WTC11 (cell line): ENCODE measurements at regions not wholly inside any gene's neighbourhood (a gene's known extent, or its start where the extent isn't known, plus 50 kb on each side); places are given as distances from the start of the nearest gene placed in this dataset.

Experiments used
- ATAC-seq: fragments of 200-7000 bp; cut with Tn5 transposase; 2 replicates; pipeline ENCODE4 v1.10.0; 2021; ENCODE audit warnings: mild to moderate bottlenecking, moderate library complexity
- CTCF ChIA-PET: fragments of 300-600 bp; sonication (Branson Sonifier 250); formaldehyde crosslinking; loops from one replicate; lab custom pipeline; 2021; ENCODE audit warnings: antibody characterized with exemption; lab: Charles Lee
- POLR2A ChIA-PET: fragments of 350-600 bp; sonication (Branson Sonifier 250); formaldehyde crosslinking; loops from one replicate; lab custom pipeline; 2021; ENCODE audit warnings: antibody characterized with exemption; lab: Charles Lee
- DNase-seq: peaks from one replicate; pipeline ENCODE4 v3.0.0; 2021; ENCODE audit warnings: low spot score
- H3K27ac Mint-ChIP-seq: 2 replicates; pipeline ENCODE4 v1.8.0; 2021; ENCODE audit warnings: mixed read lengths
- H3K27me3 Mint-ChIP-seq: 2 replicates; pipeline ENCODE4 v1.8.0; 2021; ENCODE audit warnings: low read depth, mild to moderate bottlenecking, moderate library complexity, mixed read lengths
- H3K36me3 Mint-ChIP-seq: 2 replicates; pipeline ENCODE4 v1.8.0; 2021; ENCODE audit warnings: mixed read lengths
- H3K4me1 Mint-ChIP-seq: 2 replicates; pipeline ENCODE4 v1.8.0; 2022; ENCODE audit warnings: mixed read lengths
- H3K4me3 Mint-ChIP-seq: 2 replicates; pipeline ENCODE4 v1.8.0; 2021; ENCODE audit warnings: mild to moderate bottlenecking, moderate library complexity, mixed read lengths
- H3K9me3 Mint-ChIP-seq: 2 replicates; pipeline ENCODE4 v1.8.0; 2021; ENCODE audit warnings: mixed read lengths
- ATF6 ChIP-seq: sonication (generic); formaldehyde crosslinking; IDR thresholded peaks from 2 replicates; pipeline ENCODE4 v1.8.1; 2023; ENCODE audit warnings: mild to moderate bottlenecking, missing genetic modification reagents
- CBFB ChIP-seq: sonication (generic); formaldehyde crosslinking; IDR thresholded peaks from 2 replicates; pipeline ENCODE4 v1.8.1; 2022; ENCODE audit warnings: mild to moderate bottlenecking, low read depth, missing genetic modification reagents
- CREB1 ChIP-seq: sonication (generic); formaldehyde crosslinking; IDR thresholded peaks from 2 replicates; pipeline ENCODE4 v1.8.0; 2023; ENCODE audit warnings: mild to moderate bottlenecking, missing genetic modification reagents
- EMX1 ChIP-seq: fragments of 250-450 bp; sonication (Bioruptor Pico); IDR thresholded peaks from 2 replicates; pipeline ENCODE4 v1.8.0; 2021; ENCODE audit warnings: mild to moderate bottlenecking
- FOXP1 ChIP-seq: sonication (generic); formaldehyde crosslinking; IDR thresholded peaks from 2 replicates; pipeline ENCODE4 v1.8.0; 2022; ENCODE audit warnings: missing genetic modification reagents, mild to moderate bottlenecking, moderate library complexity, borderline replicate concordance
- GABPB1 ChIP-seq: sonication (generic); formaldehyde crosslinking; IDR thresholded peaks from 2 replicates; pipeline ENCODE4 v1.8.1; 2023; ENCODE audit warnings: mild to moderate bottlenecking, missing genetic modification reagents
- KAT7 ChIP-seq: sonication (generic); formaldehyde crosslinking; IDR thresholded peaks from 2 replicates; pipeline ENCODE4 v1.8.1; 2023; ENCODE audit warnings: missing genetic modification reagents, mild to moderate bottlenecking, borderline replicate concordance
- NFATC4 ChIP-seq: fragments of 250-450 bp; sonication (Bioruptor Pico); IDR thresholded peaks from 2 replicates; pipeline ENCODE4 v1.9.0; 2021; ENCODE audit warnings: mild to moderate bottlenecking
- ZNF121 ChIP-seq: sonication (generic); formaldehyde crosslinking; IDR thresholded peaks from 2 replicates; pipeline ENCODE4 v1.8.0; 2023; ENCODE audit warnings: missing genetic modification reagents
- ZNF219 ChIP-seq: sonication (generic); formaldehyde crosslinking; IDR thresholded peaks from 2 replicates; pipeline ENCODE4 v1.8.0; 2023; ENCODE audit warnings: missing genetic modification reagents, mild to moderate bottlenecking, borderline replicate concordance
- TF ChIP-seq, protein P1 (sequence below): sonication (generic); formaldehyde crosslinking; IDR thresholded peaks from 2 replicates; pipeline ENCODE4 v1.8.1; 2023; ENCODE audit warnings: mild to moderate bottlenecking, missing genetic modification reagents, borderline replicate concordance
- TF ChIP-seq, protein P2 (sequence below): fragments of 250-450 bp; sonication (Bioruptor Pico); IDR thresholded peaks from 2 replicates; pipeline ENCODE4 v1.9.0; 2021; ENCODE audit warnings: mild to moderate bottlenecking, borderline replicate concordance
- TF ChIP-seq, protein P3 (sequence below): sonication (generic); formaldehyde crosslinking; IDR thresholded peaks from 2 replicates; pipeline ENCODE4 v1.8.0; 2023; ENCODE audit warnings: mild to moderate bottlenecking, missing genetic modification reagents

- DNase-seq, result no peak
- ATAC-seq, result no peak
- no peaks in the 10 kb centered on the region for H3K27me3 Mint-ChIP-seq
Measured at GRCh38 chr13:76292726-76293125, 593.5 kb downstream of the KCTD12 start.

DNA sequence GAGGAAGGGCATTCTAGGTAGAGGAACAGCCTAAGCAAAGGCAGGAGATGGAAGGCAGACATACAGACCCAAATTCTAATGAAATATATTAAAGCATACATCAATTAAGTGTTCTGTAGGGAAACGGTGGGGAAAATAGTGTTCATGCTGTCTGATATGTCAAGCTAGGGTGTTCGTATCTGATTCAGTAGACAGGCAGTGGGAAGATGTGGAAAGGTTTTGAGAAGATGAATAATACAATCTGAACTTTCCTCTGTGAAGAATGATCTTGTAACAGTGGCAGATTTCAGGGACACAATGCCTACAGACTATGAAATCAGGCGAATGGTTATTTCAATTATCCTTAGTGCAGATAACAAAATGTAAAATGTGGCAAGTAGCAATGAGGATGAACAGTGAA, 594.2 kb downstream of the KCTD12 start:
- Mint-ChIP-seq H3K4me3 (no peak overlapping the region), H3K27me3 (no peaks in the 10 kb centered on the region), H3K27ac (no peak overlapping the region), H3K9me3 (peaks cover 15% of the 10 kb centered on the region)
- DNase-seq, result no peak
- POLR2A ChIA-PET, result no interaction called here
- no peak for ATAC-seq
- TF ChIP-seq ZNF121 (CRISPR knock-in tag) (no peak), CREB1 (CRISPR knock-in tag) (no peak), KAT7 (no peak), FOXP1 (CRISPR knock-in tag) (no peak), GABPB1 (no peak), NFATC4 (CRISPR knock-in tag) (no peak), ZNF219 (CRISPR knock-in tag) (no peak), ATF6 (CRISPR knock-in tag) (no peak), EMX1 (CRISPR knock-in tag) (no peak)
- TF ChIP-seq, protein P1, sequence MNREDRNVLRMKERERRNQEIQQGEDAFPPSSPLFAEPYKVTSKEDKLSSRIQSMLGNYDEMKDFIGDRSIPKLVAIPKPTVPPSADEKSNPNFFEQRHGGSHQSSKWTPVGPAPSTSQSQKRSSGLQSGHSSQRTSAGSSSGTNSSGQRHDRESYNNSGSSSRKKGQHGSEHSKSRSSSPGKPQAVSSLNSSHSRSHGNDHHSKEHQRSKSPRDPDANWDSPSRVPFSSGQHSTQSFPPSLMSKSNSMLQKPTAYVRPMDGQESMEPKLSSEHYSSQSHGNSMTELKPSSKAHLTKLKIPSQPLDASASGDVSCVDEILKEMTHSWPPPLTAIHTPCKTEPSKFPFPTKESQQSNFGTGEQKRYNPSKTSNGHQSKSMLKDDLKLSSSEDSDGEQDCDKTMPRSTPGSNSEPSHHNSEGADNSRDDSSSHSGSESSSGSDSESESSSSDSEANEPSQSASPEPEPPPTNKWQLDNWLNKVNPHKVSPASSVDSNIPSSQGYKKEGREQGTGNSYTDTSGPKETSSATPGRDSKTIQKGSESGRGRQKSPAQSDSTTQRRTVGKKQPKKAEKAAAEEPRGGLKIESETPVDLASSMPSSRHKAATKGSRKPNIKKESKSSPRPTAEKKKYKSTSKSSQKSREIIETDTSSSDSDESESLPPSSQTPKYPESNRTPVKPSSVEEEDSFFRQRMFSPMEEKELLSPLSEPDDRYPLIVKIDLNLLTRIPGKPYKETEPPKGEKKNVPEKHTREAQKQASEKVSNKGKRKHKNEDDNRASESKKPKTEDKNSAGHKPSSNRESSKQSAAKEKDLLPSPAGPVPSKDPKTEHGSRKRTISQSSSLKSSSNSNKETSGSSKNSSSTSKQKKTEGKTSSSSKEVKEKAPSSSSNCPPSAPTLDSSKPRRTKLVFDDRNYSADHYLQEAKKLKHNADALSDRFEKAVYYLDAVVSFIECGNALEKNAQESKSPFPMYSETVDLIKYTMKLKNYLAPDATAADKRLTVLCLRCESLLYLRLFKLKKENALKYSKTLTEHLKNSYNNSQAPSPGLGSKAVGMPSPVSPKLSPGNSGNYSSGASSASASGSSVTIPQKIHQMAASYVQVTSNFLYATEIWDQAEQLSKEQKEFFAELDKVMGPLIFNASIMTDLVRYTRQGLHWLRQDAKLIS, result no peak
- TF ChIP-seq, protein P2, sequence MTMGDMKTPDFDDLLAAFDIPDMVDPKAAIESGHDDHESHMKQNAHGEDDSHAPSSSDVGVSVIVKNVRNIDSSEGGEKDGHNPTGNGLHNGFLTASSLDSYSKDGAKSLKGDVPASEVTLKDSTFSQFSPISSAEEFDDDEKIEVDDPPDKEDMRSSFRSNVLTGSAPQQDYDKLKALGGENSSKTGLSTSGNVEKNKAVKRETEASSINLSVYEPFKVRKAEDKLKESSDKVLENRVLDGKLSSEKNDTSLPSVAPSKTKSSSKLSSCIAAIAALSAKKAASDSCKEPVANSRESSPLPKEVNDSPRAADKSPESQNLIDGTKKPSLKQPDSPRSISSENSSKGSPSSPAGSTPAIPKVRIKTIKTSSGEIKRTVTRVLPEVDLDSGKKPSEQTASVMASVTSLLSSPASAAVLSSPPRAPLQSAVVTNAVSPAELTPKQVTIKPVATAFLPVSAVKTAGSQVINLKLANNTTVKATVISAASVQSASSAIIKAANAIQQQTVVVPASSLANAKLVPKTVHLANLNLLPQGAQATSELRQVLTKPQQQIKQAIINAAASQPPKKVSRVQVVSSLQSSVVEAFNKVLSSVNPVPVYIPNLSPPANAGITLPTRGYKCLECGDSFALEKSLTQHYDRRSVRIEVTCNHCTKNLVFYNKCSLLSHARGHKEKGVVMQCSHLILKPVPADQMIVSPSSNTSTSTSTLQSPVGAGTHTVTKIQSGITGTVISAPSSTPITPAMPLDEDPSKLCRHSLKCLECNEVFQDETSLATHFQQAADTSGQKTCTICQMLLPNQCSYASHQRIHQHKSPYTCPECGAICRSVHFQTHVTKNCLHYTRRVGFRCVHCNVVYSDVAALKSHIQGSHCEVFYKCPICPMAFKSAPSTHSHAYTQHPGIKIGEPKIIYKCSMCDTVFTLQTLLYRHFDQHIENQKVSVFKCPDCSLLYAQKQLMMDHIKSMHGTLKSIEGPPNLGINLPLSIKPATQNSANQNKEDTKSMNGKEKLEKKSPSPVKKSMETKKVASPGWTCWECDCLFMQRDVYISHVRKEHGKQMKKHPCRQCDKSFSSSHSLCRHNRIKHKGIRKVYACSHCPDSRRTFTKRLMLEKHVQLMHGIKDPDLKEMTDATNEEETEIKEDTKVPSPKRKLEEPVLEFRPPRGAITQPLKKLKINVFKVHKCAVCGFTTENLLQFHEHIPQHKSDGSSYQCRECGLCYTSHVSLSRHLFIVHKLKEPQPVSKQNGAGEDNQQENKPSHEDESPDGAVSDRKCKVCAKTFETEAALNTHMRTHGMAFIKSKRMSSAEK (CRISPR knock-in tag), result no peak
- TF ChIP-seq, protein P3, sequence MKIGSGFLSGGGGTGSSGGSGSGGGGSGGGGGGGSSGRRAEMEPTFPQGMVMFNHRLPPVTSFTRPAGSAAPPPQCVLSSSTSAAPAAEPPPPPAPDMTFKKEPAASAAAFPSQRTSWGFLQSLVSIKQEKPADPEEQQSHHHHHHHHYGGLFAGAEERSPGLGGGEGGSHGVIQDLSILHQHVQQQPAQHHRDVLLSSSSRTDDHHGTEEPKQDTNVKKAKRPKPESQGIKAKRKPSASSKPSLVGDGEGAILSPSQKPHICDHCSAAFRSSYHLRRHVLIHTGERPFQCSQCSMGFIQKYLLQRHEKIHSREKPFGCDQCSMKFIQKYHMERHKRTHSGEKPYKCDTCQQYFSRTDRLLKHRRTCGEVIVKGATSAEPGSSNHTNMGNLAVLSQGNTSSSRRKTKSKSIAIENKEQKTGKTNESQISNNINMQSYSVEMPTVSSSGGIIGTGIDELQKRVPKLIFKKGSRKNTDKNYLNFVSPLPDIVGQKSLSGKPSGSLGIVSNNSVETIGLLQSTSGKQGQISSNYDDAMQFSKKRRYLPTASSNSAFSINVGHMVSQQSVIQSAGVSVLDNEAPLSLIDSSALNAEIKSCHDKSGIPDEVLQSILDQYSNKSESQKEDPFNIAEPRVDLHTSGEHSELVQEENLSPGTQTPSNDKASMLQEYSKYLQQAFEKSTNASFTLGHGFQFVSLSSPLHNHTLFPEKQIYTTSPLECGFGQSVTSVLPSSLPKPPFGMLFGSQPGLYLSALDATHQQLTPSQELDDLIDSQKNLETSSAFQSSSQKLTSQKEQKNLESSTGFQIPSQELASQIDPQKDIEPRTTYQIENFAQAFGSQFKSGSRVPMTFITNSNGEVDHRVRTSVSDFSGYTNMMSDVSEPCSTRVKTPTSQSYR (CRISPR knock-in tag), result no peak
- TF ChIP-seq, all 79 proteins: peak for 0
- Mint-ChIP-seq H3K4me1 (peaks cover 19% of the 10 kb centered on the region), H3K36me3 (peaks cover 9% of the 10 kb centered on the region)
- CTCF ChIA-PET, result no interaction called here

More at GRCh38 chr13:76292726-76293125, 593.5 kb downstream of the KCTD12 start:
- TF ChIP-seq CBFB (CRISPR knock-in tag), result no peak
- H3K9me3 Mint-ChIP-seq, result peaks cover 15% of the 10 kb centered on the region
- POLR2A ChIA-PET, result no interaction called here
- no peak overlapping the region for H3K27ac Mint-ChIP-seq
- CTCF ChIA-PET, result no interaction called here
- H3K4me1 Mint-ChIP-seq, result peaks cover 19% of the 10 kb centered on the region
- H3K36me3 Mint-ChIP-seq, result peaks cover 9% of the 10 kb centered on the region
- H3K4me3 Mint-ChIP-seq, result no peak overlapping the region
